Esophagus muscularis mucosa (tissue), 4 donors: ENCODE measurements at regions not wholly inside any gene's neighbourhood (a gene's known extent, or its start where the extent isn't known, plus 50 kb on each side); places are given as distances from the start of the nearest gene placed in this dataset.

Source experiments
- DNase-seq: peaks from one replicate; pipeline ENCODE4 v3.0.0-alpha.2; 2017; ENCODE audit errors: extremely low spot score
- H3K27ac ChIP-seq, 4 donors: fragments of 200-600 bp; sonication (generic); replicated peaks in 1 of 4; 1 replicate in 3 of 4; 2 replicates in 1 of 4; pipeline ENCODE4 v1.5.1; 2016 to 2019; ENCODE audit warnings: mild to moderate bottlenecking in 1 of 4
- H3K27me3 ChIP-seq, 4 donors: fragments of 200-600 bp; sonication (generic); one replicate each; pipeline versions ENCODE4 v1.5.1 to v1.6.0; 2016 to 2019
- H3K36me3 ChIP-seq, 4 donors: fragments of 200-600 bp; sonication (generic); one replicate each; pipeline ENCODE4 v1.5.1; 2016 to 2019
- H3K4me1 ChIP-seq, 4 donors: fragments of 200-600 bp; sonication (generic); one replicate each; pipeline ENCODE4 v1.5.1; 2016 to 2019
- H3K4me3 ChIP-seq, 4 donors: fragments of 200-600 bp; sonication (generic); 1 replicate in 2 of 4; 2 replicates in 2 of 4; pipeline ENCODE4 v1.5.1; 2016 to 2019; ENCODE audit warnings: mild to moderate bottlenecking in 4 of 4, moderate library complexity in 1 of 4
- H3K9me3 ChIP-seq, 4 donors: fragments of 200-600 bp; sonication (generic); 1 replicate in 3 of 4; 2 replicates in 1 of 4; pipeline ENCODE4 v1.5.1; 2016 to 2019
- CTCF ChIP-seq, 3 experiments: fragments of 200-600 bp in 2 of 3; fragments of 450-650 bp in 1 of 3; sonication (generic) in 2 of 3; IDR thresholded peaks; one replicate each; pipeline ENCODE4 v1.5.1; 2017 to 2019; ENCODE audit warnings: antibody characterized with exemption in 3 of 3, mild to moderate bottlenecking in 2 of 3, moderate library complexity in 1 of 3
- EP300 ChIP-seq: sonication (generic); formaldehyde crosslinking; IDR thresholded peaks from one replicate; pipeline ENCODE4 v1.6.1; 2017; ENCODE audit warnings: antibody characterized with exemption
- POLR2A ChIP-seq: fragments of 450-650 bp; IDR thresholded peaks from one replicate; pipeline ENCODE4 v1.6.1; 2017; ENCODE audit warnings: antibody characterized with exemption, moderate library complexity, mild to moderate bottlenecking, low read depth
- POLR2AphosphoS5 ChIP-seq, 2 donors: sonication (generic); formaldehyde crosslinking; IDR thresholded peaks; one replicate each; pipeline ENCODE4 v1.6.1; 2017; ENCODE audit warnings: antibody characterized with exemption in 2 of 2
- WGBS: methylation state at CpG from one replicate; pipeline ENCODE4 v1.1.5; 2018; 5-methylcytosine and 5-hydroxymethylcytosine counted together
- intact Hi-C: fragments of 100-400 bp; cut with DNase I; formaldehyde crosslinking; loops from one replicate; pipeline ENCODE4 v1.15.1; 2023

DNA sequence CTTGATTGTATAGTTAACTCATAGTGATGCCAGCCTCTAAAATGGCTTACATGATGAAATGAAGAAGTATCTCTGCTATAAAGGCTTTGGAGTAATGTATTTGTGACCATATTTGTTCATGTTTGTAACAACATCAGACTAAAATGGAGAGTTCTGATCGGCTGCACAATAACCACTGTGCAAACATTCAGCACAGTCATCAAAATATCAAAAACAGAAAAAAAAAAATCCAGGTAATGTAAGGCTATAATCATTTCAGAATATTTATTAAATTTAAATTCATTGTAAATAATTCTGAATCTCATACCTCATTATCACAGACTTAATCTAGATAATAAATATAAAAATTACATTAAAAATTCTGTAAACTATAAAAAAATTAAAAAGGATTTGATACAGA lies 1161.8 kb downstream of the MRPL39 start:
- intact Hi-C loops = no loop called here
- 72% methylated on average over 1 of the region's 1 CpG for WGBS
- TF ChIP-seq POLR2A (no peak), POLR2AphosphoS5 (IDR thresholded peaks at IDR 0.05) (no peak), CTCF (IDR thresholded peaks at IDR 0.05) (no peak), EP300 (no peak)
- Histone ChIP-seq H3K4me1 (no peaks in the 10 kb centered on the region), H3K36me3 (no peaks in the 10 kb centered on the region), H3K9me3 (no peaks in the 10 kb centered on the region), H3K27ac (no peak overlapping the region), H3K27me3 (no peaks in the 10 kb centered on the region), H3K4me3 (no peak overlapping the region)
- DNase-seq = no peak

GRCh38 chr21:24444736-24445135 lies 1162.5 kb downstream of the MRPL39 start:
- intact Hi-C loops = no loop called here
- H3K4me3 ChIP-seq = no peak overlapping the region
- H3K27ac ChIP-seq = no peak overlapping the region
- no peaks in the 10 kb centered on the region for H3K27me3 ChIP-seq
- TF ChIP-seq CTCF (IDR thresholded peaks at IDR 0.05) (no peak), POLR2A (no peak), EP300 (no peak), POLR2AphosphoS5 (IDR thresholded peaks at IDR 0.05) (no peak)
- no peaks in the 10 kb centered on the region for H3K36me3 ChIP-seq
- H3K4me1 ChIP-seq = no peaks in the 10 kb centered on the region
- DNase-seq = no peak
- no peaks in the 10 kb centered on the region for H3K9me3 ChIP-seq

DNA sequence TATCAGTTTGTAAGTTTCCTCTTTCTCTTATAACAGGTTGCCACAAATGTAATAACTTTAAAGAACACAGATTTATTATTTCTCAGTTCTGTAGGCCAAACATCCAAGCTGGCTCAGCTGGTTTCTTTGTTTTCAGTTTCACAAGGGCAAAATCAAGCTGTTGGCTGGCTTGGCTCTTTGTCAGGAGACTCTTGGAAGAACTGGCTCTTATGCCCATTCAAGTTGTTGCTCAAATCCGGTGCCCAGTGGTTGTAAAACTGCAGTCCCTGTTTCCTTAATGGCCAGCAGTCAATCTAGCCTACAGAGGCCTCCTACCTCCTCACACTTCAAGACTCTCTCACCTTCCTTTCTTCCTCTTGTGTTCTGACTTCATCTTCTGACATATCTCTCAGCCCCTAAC lies 1171.0 kb downstream of the MRPL39 start:
- 69% methylated on average over 1 of the region's 1 CpG for WGBS
- Histone ChIP-seq H3K9me3 (no peaks in the 10 kb centered on the region), H3K4me1 (no peaks in the 10 kb centered on the region), H3K27me3 (no peaks in the 10 kb centered on the region), H3K36me3 (no peaks in the 10 kb centered on the region), H3K4me3 (no peak overlapping the region), H3K27ac (no peak overlapping the region)
- no peak for DNase-seq
- TF ChIP-seq POLR2AphosphoS5 (IDR thresholded peaks at IDR 0.05) (no peak), POLR2A (no peak), CTCF (IDR thresholded peaks at IDR 0.05) (no peak), EP300 (no peak)
- intact Hi-C loops = no loop called here

DNA sequence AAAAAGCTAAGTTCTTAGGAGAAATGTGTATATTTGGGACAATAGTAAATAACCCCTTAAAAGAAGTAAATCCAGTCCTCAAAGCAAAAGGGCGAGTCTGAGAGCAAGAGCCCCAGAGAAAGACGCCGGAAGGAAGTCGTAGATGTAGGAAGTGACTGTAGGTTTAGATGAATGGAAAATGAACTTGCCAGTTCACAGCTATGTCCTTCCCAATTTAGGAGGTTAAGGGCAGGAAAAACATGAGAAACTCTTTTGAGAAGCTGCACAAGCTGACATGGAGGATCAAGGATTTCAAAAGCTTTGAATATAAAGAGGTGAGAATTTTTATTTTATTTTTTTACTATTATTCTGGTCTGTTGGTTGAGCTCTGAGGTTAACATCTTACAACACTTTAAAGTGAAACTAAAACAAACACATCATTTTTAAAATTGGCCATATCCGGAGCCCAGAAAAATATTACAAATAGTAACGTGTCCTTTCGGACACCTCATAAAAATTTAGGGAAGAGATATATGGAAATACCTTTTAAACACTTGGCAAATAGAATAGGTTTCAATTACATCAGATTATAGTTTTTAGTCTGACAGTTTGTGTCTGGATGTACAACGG lies 1178.6 kb downstream of the MRPL39 start:
- Histone ChIP-seq H3K4me1 (no peaks in the 10 kb centered on the region), H3K4me3 (peak overlapping the region; percentile 10 to 45 (median 26)), H3K27ac (no peak overlapping the region), H3K27me3 (no peaks in the 10 kb centered on the region), H3K9me3 (no peaks in the 10 kb centered on the region), H3K36me3 (no peaks in the 10 kb centered on the region)
- WGBS = 65% methylated on average over 8 of the region's 8 CpGs
- TF ChIP-seq EP300 = no peak
- TF ChIP-seq POLR2AphosphoS5 (IDR thresholded peaks at IDR 0.05) = no peak
- no peak for TF ChIP-seq CTCF (IDR thresholded peaks at IDR 0.05)
- TF ChIP-seq POLR2A = no peak
- DNase-seq = no peak
- intact Hi-C loops = no loop called here

- intact Hi-C loops = no loop called here
Measured at GRCh38 chr21:24424776-24425175, 1182.5 kb downstream of the MRPL39 start.

More at GRCh38 chr21:24424776-24425175, 1182.5 kb downstream of the MRPL39 start:
- Histone ChIP-seq H3K9me3 (peaks cover 0 to 8% (median 5%) of the 10 kb centered on the region in 4 donors), H3K27ac (no peak overlapping the region), H3K36me3 (no peaks in the 10 kb centered on the region), H3K4me1 (no peaks in the 10 kb centered on the region), H3K4me3 (no peak overlapping the region), H3K27me3 (no peaks in the 10 kb centered on the region)
- DNase-seq = no peak
- TF ChIP-seq EP300 = no peak
- no peak for TF ChIP-seq POLR2AphosphoS5 (IDR thresholded peaks at IDR 0.05)
- TF ChIP-seq CTCF (IDR thresholded peaks at IDR 0.05) = no peak
- no peak for TF ChIP-seq POLR2A
- WGBS = 81% methylated on average over 4 of the region's 4 CpGs
